Left lung (tissue), 4 donors: ENCODE measurements at regions not wholly inside any gene's neighbourhood (a gene's known extent, or its start where the extent isn't known, plus 50 kb on each side); places are given as distances from the start of the nearest gene placed in this dataset.

Experiments used
- ATAC-seq: fragments of 200-7000 bp; cut with Tn5 transposase; one replicate; pipeline ENCODE4 v1.9.1; 2020; ENCODE audit warnings: moderate library complexity
- DNase-seq, 4 donors: peaks; one replicate each; pipeline ENCODE4 v3.0.0-alpha.2; 2013 to 2020
- H3K27ac ChIP-seq, 2 donors: fragments of 200-600 bp; sonication (generic) in 1 of 2; one replicate each; pipeline versions ENCODE4 v1.5.0 to v1.8.0; 2020 to 2021
- H3K27me3 ChIP-seq, 2 donors: fragments of 200-600 bp; sonication (generic) in 1 of 2; one replicate each; pipeline versions ENCODE4 v1.5.0 to v1.8.0; 2020 to 2021
- H3K36me3 ChIP-seq, 2 donors: fragments of 200-600 bp; sonication (generic) in 1 of 2; one replicate each; pipeline versions ENCODE4 v1.5.0 to v1.8.0; 2020 to 2021
- H3K4me1 ChIP-seq, 2 donors: fragments of 200-600 bp; one replicate each; pipeline ENCODE4 v1.8.0; 2021
- H3K4me3 ChIP-seq, 2 donors: fragments of 200-600 bp; sonication (generic) in 1 of 2; one replicate each; pipeline versions ENCODE4 v1.5.0 to v1.8.0; 2020 to 2021; ENCODE audit warnings: mild to moderate bottlenecking in 1 of 2
- H3K9me3 ChIP-seq, 2 donors: fragments of 200-600 bp; sonication (generic) in 1 of 2; one replicate each; pipeline versions ENCODE4 v1.5.0 to v1.8.0; 2020 to 2021
- CTCF ChIP-seq, 2 donors: fragments of 200-600 bp; sonication (generic) in 1 of 2; IDR thresholded peaks; one replicate each; pipeline versions ENCODE4 v1.5.0 to v1.8.0; 2021; ENCODE audit warnings: antibody characterized with exemption in 2 of 2
- intact Hi-C, 2 donors: fragments of 100-400 bp; cut with DNase I; formaldehyde crosslinking; loops; one replicate each; pipeline versions ENCODE4 v1.11.2 to v1.14.2; 2022
- donor health status: DM: no; HTN: yes; CAD: no.
- donor health status: DM: no; HTN: no; CAD: no.

- Histone ChIP-seq H3K27me3 (no peaks in the 10 kb centered on the region), H3K36me3 (no peaks in the 10 kb centered on the region), H3K4me1 (peaks cover 0 to 15% of the 10 kb centered on the region in 2 donors), H3K27ac (no peak overlapping the region), H3K4me3 (no peak overlapping the region), H3K9me3 (no peaks in the 10 kb centered on the region)
- DNase-seq (peak in 2 of 4 donors; percentile 37 to 39), ATAC-seq (no peak)
- intact Hi-C loops = no loop called here
- TF ChIP-seq CTCF (IDR thresholded peaks at IDR 0.05) = no peak
Observed at GRCh38 chr12:24743941-24744793, 204.7 kb downstream of the BCAT1 start.

- Histone ChIP-seq H3K36me3 (no peaks in the 10 kb centered on the region), H3K9me3 (no peaks in the 10 kb centered on the region), H3K4me3 (no peak overlapping the region), H3K4me1 (peaks cover 0 to 15% of the 10 kb centered on the region in 2 donors), H3K27ac (no peak overlapping the region), H3K27me3 (no peaks in the 10 kb centered on the region)
- no peak for TF ChIP-seq CTCF (IDR thresholded peaks at IDR 0.05)
- intact Hi-C loops = no loop called here
- ATAC-seq (peak; percentile 63), DNase-seq (peak in 2 of 4 donors; percentile 17 to 64)
Observed at GRCh38 chr12:24742378-24742777, 206.5 kb downstream of the BCAT1 start.

- Histone ChIP-seq H3K36me3 (no peaks in the 10 kb centered on the region), H3K27me3 (no peaks in the 10 kb centered on the region), H3K9me3 (no peaks in the 10 kb centered on the region), H3K4me3 (no peak overlapping the region), H3K4me1 (peaks cover 0 to 15% of the 10 kb centered on the region in 2 donors), H3K27ac (no peak overlapping the region)
- DNase-seq (no peak), ATAC-seq (no peak)
- intact Hi-C loops = no loop called here
- no peak for TF ChIP-seq CTCF (IDR thresholded peaks at IDR 0.05)
Observed at GRCh38 chr12:24741216-24741615, 207.7 kb downstream of the BCAT1 start.

GRCh38 chr12:24739106-24739779, 209.7 kb downstream of the BCAT1 start:
- no peak overlapping the region for H3K27ac ChIP-seq
- TF ChIP-seq CTCF (IDR thresholded peaks at IDR 0.05) = no peak
- intact Hi-C loops = no loop called here
- no peak overlapping the region for H3K4me3 ChIP-seq
- H3K9me3 ChIP-seq = no peaks in the 10 kb centered on the region
- ATAC-seq = no peak
- H3K36me3 ChIP-seq = no peaks in the 10 kb centered on the region
- H3K4me1 ChIP-seq = peaks cover 0 to 15% of the 10 kb centered on the region in 2 donors
- H3K27me3 ChIP-seq = no peaks in the 10 kb centered on the region
- peak in 1 of 4 donors; percentile 19 for DNase-seq

- ATAC-seq (no peak), DNase-seq (no peak)
- Histone ChIP-seq H3K36me3 (no peaks in the 10 kb centered on the region), H3K27ac (no peak overlapping the region), H3K4me1 (peaks cover 0 to 15% of the 10 kb centered on the region in 2 donors), H3K4me3 (no peak overlapping the region), H3K27me3 (no peaks in the 10 kb centered on the region), H3K9me3 (no peaks in the 10 kb centered on the region)
- TF ChIP-seq CTCF (IDR thresholded peaks at IDR 0.05) = no peak
- intact Hi-C loops = no loop called here
Observed at GRCh38 chr12:24738441-24738840, 210.5 kb downstream of the BCAT1 start.
